Progenitor cell of endocrine pancreas (in vitro differentiated cells): ENCODE measurements at regions not wholly inside any gene's neighbourhood (a gene's known extent, or its start where the extent isn't known, plus 50 kb on each side); places are given as distances from the start of the nearest gene placed in this dataset.

Experiments
- DNase-seq: peaks from one replicate; pipeline ENCODE4 v3.0.0; 2021; ENCODE audit warnings: low spot score; ENCODE audit not compliant: unreplicated experiment
- H3K27ac Mint-ChIP-seq: 2 replicates; pipeline ENCODE4 v1.8.0; 2021; ENCODE audit warnings: mild to moderate bottlenecking, moderate library complexity, mixed read lengths
- H3K27me3 Mint-ChIP-seq: 2 replicates; pipeline ENCODE4 v1.8.0; 2021; ENCODE audit warnings: mixed read lengths
- H3K36me3 Mint-ChIP-seq: 2 replicates; pipeline ENCODE4 v1.8.0; 2022; ENCODE audit warnings: mixed read lengths; ENCODE audit not compliant: insufficient read depth
- H3K4me1 Mint-ChIP-seq: 2 replicates; pipeline ENCODE4 v1.8.0; 2021; ENCODE audit warnings: low read depth, mixed read lengths
- H3K4me3 Mint-ChIP-seq: 2 replicates; pipeline ENCODE4 v1.8.0; 2021; ENCODE audit warnings: low read depth, mild to moderate bottlenecking, moderate library complexity, mixed read lengths
- H3K9me3 Mint-ChIP-seq: 2 replicates; pipeline ENCODE4 v1.8.0; 2021; ENCODE audit warnings: low read depth, mixed read lengths
- TF ChIP-seq, protein P1 (sequence below): fragments of 200-600 bp; sonication (generic); IDR thresholded peaks from one replicate; pipeline ENCODE4 v1.5.0; 2021; ENCODE audit warnings: antibody characterized with exemption, mild to moderate bottlenecking; ENCODE audit not compliant: unreplicated experiment

- H3K9me3 Mint-ChIP-seq = no peaks in the 10 kb centered on the region
- H3K27ac Mint-ChIP-seq = no peak overlapping the region
- H3K27me3 Mint-ChIP-seq = peaks cover 3% of the 10 kb centered on the region
- H3K4me1 Mint-ChIP-seq = peaks cover 4% of the 10 kb centered on the region
- no peak overlapping the region for H3K4me3 Mint-ChIP-seq
- no peaks in the 10 kb centered on the region for H3K36me3 Mint-ChIP-seq
- no peak for DNase-seq
- TF ChIP-seq, protein P1, sequence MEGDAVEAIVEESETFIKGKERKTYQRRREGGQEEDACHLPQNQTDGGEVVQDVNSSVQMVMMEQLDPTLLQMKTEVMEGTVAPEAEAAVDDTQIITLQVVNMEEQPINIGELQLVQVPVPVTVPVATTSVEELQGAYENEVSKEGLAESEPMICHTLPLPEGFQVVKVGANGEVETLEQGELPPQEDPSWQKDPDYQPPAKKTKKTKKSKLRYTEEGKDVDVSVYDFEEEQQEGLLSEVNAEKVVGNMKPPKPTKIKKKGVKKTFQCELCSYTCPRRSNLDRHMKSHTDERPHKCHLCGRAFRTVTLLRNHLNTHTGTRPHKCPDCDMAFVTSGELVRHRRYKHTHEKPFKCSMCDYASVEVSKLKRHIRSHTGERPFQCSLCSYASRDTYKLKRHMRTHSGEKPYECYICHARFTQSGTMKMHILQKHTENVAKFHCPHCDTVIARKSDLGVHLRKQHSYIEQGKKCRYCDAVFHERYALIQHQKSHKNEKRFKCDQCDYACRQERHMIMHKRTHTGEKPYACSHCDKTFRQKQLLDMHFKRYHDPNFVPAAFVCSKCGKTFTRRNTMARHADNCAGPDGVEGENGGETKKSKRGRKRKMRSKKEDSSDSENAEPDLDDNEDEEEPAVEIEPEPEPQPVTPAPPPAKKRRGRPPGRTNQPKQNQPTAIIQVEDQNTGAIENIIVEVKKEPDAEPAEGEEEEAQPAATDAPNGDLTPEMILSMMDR = no peak
Observed at GRCh38 chr15:91514147-91514546, 339.4 kb upstream of the SLCO3A1 start.

DNA sequence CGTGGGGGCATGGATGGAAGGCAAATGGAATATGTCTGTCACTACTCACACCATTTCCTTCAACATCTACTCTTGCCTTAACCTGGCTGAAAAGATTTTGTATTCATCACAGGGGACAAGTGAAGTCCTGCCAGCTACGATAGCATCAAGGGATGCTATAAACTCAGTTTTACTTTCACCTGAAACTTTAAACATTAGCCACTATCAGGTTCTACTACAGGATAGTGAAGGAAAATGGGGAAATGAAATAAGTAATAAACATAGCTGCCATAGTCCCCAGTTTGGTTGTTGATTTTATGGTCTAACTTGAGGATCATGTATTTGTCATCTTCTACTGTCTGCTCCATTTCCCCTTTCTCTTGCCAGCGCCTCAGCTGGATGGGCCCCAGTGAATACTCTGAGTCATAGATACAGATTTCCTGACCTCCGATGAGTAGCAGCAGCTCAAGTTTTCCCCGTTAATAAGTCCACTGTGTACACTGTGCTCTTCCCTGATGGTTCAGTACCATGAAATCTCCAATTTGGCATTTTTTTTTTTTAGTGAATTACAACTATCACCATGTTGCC, 338.2 kb upstream of the SLCO3A1 start:
- TF ChIP-seq, protein P1 = no peak
- Mint-ChIP-seq H3K36me3 (no peaks in the 10 kb centered on the region), H3K4me1 (peaks cover 4% of the 10 kb centered on the region), H3K27ac (no peak overlapping the region), H3K27me3 (peaks cover 3% of the 10 kb centered on the region), H3K9me3 (no peaks in the 10 kb centered on the region), H3K4me3 (no peak overlapping the region)
- no peak for DNase-seq

GRCh38 chr15:91516866-91517265, 336.6 kb upstream of the SLCO3A1 start:
- H3K27me3 Mint-ChIP-seq = peaks cover 3% of the 10 kb centered on the region
- H3K4me3 Mint-ChIP-seq = no peak overlapping the region
- no peaks in the 10 kb centered on the region for H3K9me3 Mint-ChIP-seq
- H3K4me1 Mint-ChIP-seq = no peaks in the 10 kb centered on the region
- no peak for DNase-seq
- H3K27ac Mint-ChIP-seq = no peak overlapping the region
- TF ChIP-seq, protein P1 = no peak
- no peaks in the 10 kb centered on the region for H3K36me3 Mint-ChIP-seq

DNA sequence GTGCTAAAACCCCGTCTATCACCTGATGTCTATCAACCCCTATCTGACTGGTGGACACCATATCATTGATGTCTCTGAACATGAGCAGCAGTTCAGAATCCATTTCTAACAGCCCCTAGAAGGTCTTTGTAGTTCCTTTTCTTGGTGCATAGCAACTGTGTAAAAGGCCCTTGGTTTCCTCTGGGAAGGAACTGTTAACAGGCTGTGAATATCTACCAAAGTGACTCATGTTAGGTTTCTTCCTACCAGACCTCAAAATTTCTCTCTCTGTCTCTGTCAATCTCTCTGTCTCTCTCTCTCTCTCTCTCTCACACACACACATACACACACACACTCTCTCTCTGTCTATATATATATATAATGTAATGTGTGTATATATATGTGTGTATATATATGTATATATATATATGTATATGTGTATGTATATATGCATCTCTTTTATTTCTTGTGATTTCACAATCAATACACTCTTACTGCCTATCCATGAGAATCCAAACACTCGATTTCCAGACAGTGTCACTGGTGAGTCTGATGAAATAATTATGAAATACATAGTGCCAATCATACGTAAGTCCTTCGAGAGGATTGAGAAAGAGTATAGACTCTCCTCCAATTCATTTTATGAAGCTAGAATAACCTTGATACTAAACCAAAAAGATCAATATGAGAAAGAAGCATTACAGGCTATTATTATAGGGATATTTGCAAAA, 335.9 kb upstream of the SLCO3A1 start:
- TF ChIP-seq, protein P1 = no peak
- no peak overlapping the region for H3K27ac Mint-ChIP-seq
- H3K4me3 Mint-ChIP-seq = no peak overlapping the region
- no peak for DNase-seq
- peaks cover 3% of the 10 kb centered on the region for H3K27me3 Mint-ChIP-seq
- H3K36me3 Mint-ChIP-seq = no peaks in the 10 kb centered on the region
- H3K9me3 Mint-ChIP-seq = no peaks in the 10 kb centered on the region
- H3K4me1 Mint-ChIP-seq = no peaks in the 10 kb centered on the region

- TF ChIP-seq, protein P1 = no peak
- no peak for DNase-seq
- Mint-ChIP-seq H3K27me3 (no peaks in the 10 kb centered on the region), H3K4me3 (no peak overlapping the region), H3K27ac (no peak overlapping the region), H3K36me3 (no peaks in the 10 kb centered on the region), H3K9me3 (no peaks in the 10 kb centered on the region), H3K4me1 (no peaks in the 10 kb centered on the region)
Observed at GRCh38 chr15:91520850-91521249, 332.7 kb upstream of the SLCO3A1 start.
